AG04450 (cell line): ENCODE measurements at regions not wholly inside any gene's neighbourhood (a gene's known extent, or its start where the extent isn't known, plus 50 kb on each side); places are given as distances from the start of the nearest gene placed in this dataset.

Experiments used
- CTCF ChIA-PET: fragments of 300-600, 350-600 bp; formaldehyde crosslinking; extraction: SDS; loops from one replicate; lab custom pipeline; 2022; ENCODE audit warnings: antibody characterized with exemption, inconsistent platforms; lab: Charles Lee
- POLR2A ChIA-PET: fragments of 350-600 bp; formaldehyde crosslinking; extraction: SDS; loops from one replicate; lab custom pipeline; 2021; ENCODE audit warnings: antibody characterized with exemption, inconsistent platforms; lab: Yijun Ruan, JAX
- DNase-seq: peaks from one replicate; pipeline ENCODE4 v3.0.0-alpha.2; 2011; ENCODE audit warnings: low read depth, low spot score
- H3K27ac ChIP-seq: one replicate; pipeline ENCODE4 v1.5.1; 2012; ENCODE audit warnings: low read depth, low read length, control low read depth
- H3K27me3 ChIP-seq: one replicate; pipeline ENCODE4 v1.6.0; 2012; ENCODE audit warnings: low read length; ENCODE audit not compliant: control insufficient read depth, insufficient read depth
- H3K4me3 ChIP-seq: 2 replicates; pipeline ENCODE4 v1.5.1; 2011; ENCODE audit warnings: mild to moderate bottlenecking, low read depth, low read length, control low read depth
- H3K9me3 ChIP-seq: 2 replicates; pipeline ENCODE4 v1.5.1; 2012; ENCODE audit warnings: low read length; ENCODE audit not compliant: control insufficient read depth, insufficient read depth
- TF ChIP-seq, protein P1 (sequence below): IDR thresholded peaks from 2 replicates; pipeline ENCODE4 v1.5.1; 2011; ENCODE audit warnings: low read depth, low read length, control low read depth, inconsistent platforms

- Histone ChIP-seq H3K4me3 (no peak overlapping the region), H3K9me3 (no peaks in the 10 kb centered on the region), H3K27me3 (peaks cover 8% of the 10 kb centered on the region), H3K27ac (no peak overlapping the region)
- no peak for DNase-seq
- CTCF ChIA-PET, result no interaction called here
- POLR2A ChIA-PET, result no interaction called here
- TF ChIP-seq, protein P1, sequence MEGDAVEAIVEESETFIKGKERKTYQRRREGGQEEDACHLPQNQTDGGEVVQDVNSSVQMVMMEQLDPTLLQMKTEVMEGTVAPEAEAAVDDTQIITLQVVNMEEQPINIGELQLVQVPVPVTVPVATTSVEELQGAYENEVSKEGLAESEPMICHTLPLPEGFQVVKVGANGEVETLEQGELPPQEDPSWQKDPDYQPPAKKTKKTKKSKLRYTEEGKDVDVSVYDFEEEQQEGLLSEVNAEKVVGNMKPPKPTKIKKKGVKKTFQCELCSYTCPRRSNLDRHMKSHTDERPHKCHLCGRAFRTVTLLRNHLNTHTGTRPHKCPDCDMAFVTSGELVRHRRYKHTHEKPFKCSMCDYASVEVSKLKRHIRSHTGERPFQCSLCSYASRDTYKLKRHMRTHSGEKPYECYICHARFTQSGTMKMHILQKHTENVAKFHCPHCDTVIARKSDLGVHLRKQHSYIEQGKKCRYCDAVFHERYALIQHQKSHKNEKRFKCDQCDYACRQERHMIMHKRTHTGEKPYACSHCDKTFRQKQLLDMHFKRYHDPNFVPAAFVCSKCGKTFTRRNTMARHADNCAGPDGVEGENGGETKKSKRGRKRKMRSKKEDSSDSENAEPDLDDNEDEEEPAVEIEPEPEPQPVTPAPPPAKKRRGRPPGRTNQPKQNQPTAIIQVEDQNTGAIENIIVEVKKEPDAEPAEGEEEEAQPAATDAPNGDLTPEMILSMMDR, result no peak
These were observed 50.3 kb upstream of the OSBPL11 start for GRCh38 chr3:125645616-125646015.

DNA sequence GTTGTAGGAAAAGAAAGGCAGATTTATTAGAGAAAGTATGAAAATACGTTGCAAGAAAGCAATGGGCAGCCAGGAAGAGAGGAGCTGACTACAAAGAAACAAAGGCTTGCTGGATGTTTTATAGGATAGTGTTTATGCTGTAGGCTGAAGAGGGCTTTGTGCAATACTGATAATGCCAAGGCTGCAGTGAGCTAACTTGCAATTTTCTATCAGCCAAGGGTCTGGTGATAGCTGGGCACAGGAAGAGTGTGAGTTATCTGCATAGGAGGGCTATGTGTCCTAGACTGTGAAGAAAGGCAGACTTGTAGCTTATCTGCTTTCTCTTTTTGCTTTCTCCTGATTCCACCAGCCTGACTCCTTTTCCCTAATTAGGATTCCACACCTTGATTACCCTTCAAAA, 51.3 kb upstream of the OSBPL11 start:
- TF ChIP-seq, protein P1, result no peak
- Histone ChIP-seq H3K27ac (no peak overlapping the region), H3K4me3 (no peak overlapping the region), H3K27me3 (peaks cover 8% of the 10 kb centered on the region), H3K9me3 (no peaks in the 10 kb centered on the region)
- ChIA-PET CTCF (no interaction called here), POLR2A (no interaction called here)
- DNase-seq, result no peak

GRCh38 chr3:125647318-125648014, 52.2 kb upstream of the OSBPL11 start:
- H3K27ac ChIP-seq, result no peak overlapping the region
- TF ChIP-seq, protein P1, result no peak
- no peak for DNase-seq
- H3K9me3 ChIP-seq, result no peaks in the 10 kb centered on the region
- peaks cover 8% of the 10 kb centered on the region for H3K27me3 ChIP-seq
- POLR2A ChIA-PET, result interaction anchor here (0.6 kb wide), 1 partner anchor 9 kb away, joined by 4 read pairs; no protein-coding TSS in a partner anchor
- H3K4me3 ChIP-seq, result no peak overlapping the region
- CTCF ChIA-PET, result no interaction called here

GRCh38 chr3:125651244-125651643, 55.9 kb upstream of the OSBPL11 start:
- TF ChIP-seq, protein P1, result no peak
- CTCF ChIA-PET, result no interaction called here
- no peak for DNase-seq

GRCh38 chr3:125652349-125652748, 57.1 kb upstream of the OSBPL11 start:
- POLR2A ChIA-PET, result no interaction called here
- Histone ChIP-seq H3K27ac (no peak overlapping the region), H3K4me3 (no peak overlapping the region), H3K9me3 (no peaks in the 10 kb centered on the region), H3K27me3 (peaks cover 5% of the 10 kb centered on the region)
- no peak for DNase-seq
- CTCF ChIA-PET, result no interaction called here
- TF ChIP-seq, protein P1, result no peak

More at GRCh38 chr3:125651244-125651643, 55.9 kb upstream of the OSBPL11 start:
- Histone ChIP-seq H3K27ac (no peak overlapping the region), H3K4me3 (no peak overlapping the region), H3K9me3 (no peaks in the 10 kb centered on the region), H3K27me3 (peaks cover 5% of the 10 kb centered on the region)
- POLR2A ChIA-PET, result no interaction called here
